GM10266 (cell line): ENCODE measurements at regions not wholly inside any gene's neighbourhood (a gene's known extent, or its start where the extent isn't known, plus 50 kb on each side); places are given as distances from the start of the nearest gene placed in this dataset.
"Not testable (repeated sequence)": the region's sequence is repeated elsewhere in the genome, so short reads cannot be mapped to it uniquely, and the experiment has no call there.

ENCODE experiments used
- DNase-seq: peaks from one replicate; pipeline ENCODE4 v3.0.0; 2012; ENCODE audit errors: extremely low spot score
- CTCF ChIP-seq: IDR thresholded peaks from 2 replicates; pipeline ENCODE4 v1.5.1; 2012; ENCODE audit warnings: mild to moderate bottlenecking, low read depth; ENCODE audit not compliant: control insufficient read depth, insufficient read depth; ENCODE audit errors: missing control alignments

GRCh38 chr6:15892369-15892768 lies 229.5 kb upstream of the DTNBP1 start:
- TF ChIP-seq CTCF: no peak
- DNase-seq: no peak

- DNase-seq: no peak
- TF ChIP-seq CTCF: no peak
These were observed 226.3 kb upstream of the DTNBP1 start for GRCh38 chr6:15888798-15889772.

GRCh38 chr6:15887491-15888461 lies 224.9 kb upstream of the DTNBP1 start:
- no peak for DNase-seq
- TF ChIP-seq CTCF: no peak

- no peak for TF ChIP-seq CTCF
- no peak for DNase-seq
These were observed 222.8 kb upstream of the DTNBP1 start for GRCh38 chr6:15885624-15886023.

GRCh38 chr6:15883593-15883992 lies 220.8 kb upstream of the DTNBP1 start:
- not testable (repeated sequence) for DNase-seq

GRCh38 chr6:15882915-15883314 lies 220.1 kb upstream of the DTNBP1 start:
- TF ChIP-seq CTCF: no peak
- no peak for DNase-seq

GRCh38 chr6:15882345-15882744 lies 219.5 kb upstream of the DTNBP1 start:
- no peak for DNase-seq
- no peak for TF ChIP-seq CTCF
